ENCODE measurements at regions not wholly inside any gene's neighbourhood (a gene's known extent, or its start where the extent isn't known, plus 50 kb on each side); places are given as distances from the start of the nearest gene placed in this dataset.

DNA sequence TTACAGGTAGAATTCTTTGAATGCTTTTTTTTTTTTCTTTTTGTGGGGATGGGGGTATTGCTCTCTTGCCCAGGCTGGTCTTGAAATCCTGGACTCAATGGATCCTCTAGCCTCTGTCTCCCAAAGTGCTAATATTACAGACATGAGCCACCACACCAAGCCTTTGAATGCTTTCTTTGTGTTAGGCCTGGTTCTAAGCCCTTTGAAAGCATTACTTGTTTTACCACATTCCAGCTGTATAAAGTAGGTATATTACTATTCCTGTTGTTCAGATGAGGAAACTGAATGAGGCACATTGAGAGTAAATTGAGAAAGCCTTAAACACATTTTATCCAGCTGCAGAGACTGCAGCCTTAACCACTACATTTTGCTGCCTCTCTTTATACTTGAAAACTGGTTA, 841.8 kb upstream of the ADGRL4 start:
- ATAC-seq (ENCODE audit: insufficient number of reproducible peaks, low FRiP score, low read depth): no peak
- H3K9me3 ChIP-seq: no peaks in the 10 kb centered on the region
- H3K4me1 ChIP-seq (ENCODE audit: control insufficient read depth in 1 of 2, low read depth in 2 of 2): no peaks in the 10 kb centered on the region
- no peak overlapping the region for H3K4me3 ChIP-seq
- TF ChIP-seq, protein P1, sequence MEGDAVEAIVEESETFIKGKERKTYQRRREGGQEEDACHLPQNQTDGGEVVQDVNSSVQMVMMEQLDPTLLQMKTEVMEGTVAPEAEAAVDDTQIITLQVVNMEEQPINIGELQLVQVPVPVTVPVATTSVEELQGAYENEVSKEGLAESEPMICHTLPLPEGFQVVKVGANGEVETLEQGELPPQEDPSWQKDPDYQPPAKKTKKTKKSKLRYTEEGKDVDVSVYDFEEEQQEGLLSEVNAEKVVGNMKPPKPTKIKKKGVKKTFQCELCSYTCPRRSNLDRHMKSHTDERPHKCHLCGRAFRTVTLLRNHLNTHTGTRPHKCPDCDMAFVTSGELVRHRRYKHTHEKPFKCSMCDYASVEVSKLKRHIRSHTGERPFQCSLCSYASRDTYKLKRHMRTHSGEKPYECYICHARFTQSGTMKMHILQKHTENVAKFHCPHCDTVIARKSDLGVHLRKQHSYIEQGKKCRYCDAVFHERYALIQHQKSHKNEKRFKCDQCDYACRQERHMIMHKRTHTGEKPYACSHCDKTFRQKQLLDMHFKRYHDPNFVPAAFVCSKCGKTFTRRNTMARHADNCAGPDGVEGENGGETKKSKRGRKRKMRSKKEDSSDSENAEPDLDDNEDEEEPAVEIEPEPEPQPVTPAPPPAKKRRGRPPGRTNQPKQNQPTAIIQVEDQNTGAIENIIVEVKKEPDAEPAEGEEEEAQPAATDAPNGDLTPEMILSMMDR (IDR thresholded peaks at IDR 0.05): no peak
- H3K27me3 ChIP-seq (replicated peaks; ENCODE audit: insufficient read depth): no peaks in the 10 kb centered on the region
- no peak overlapping the region for H3K27ac ChIP-seq
- DNase-seq (ENCODE audit: low spot score): no peak
- no peaks in the 10 kb centered on the region for H3K36me3 ChIP-seq

DNA sequence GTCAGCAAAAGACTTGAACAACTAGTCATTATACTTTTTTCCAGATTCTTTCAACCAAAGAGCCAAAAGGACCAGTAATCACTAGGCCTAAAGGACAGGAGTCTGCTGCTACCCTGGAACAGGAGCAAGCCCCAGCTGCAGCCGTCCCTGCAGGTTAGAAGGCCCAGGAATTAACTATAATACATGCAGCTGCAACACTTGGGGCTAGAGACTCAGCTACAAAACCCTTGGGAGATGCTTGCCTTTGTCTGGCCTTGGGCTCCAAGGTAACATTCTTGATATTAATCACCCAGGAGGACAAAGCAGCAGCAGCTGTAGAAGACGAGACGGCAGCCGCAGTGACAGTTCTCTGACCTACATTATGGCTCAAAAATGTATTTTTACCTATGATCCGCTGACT, 841.2 kb upstream of the ADGRL4 start:
- ATAC-seq (ENCODE audit: insufficient number of reproducible peaks, low FRiP score, low read depth) (no peak), DNase-seq (ENCODE audit: low spot score) (no peak)
- Histone ChIP-seq H3K4me3 (no peak overlapping the region), H3K4me1 (ENCODE audit: control insufficient read depth in 1 of 2, low read depth in 2 of 2) (no peaks in the 10 kb centered on the region), H3K36me3 (no peaks in the 10 kb centered on the region), H3K27ac (no peak overlapping the region), H3K27me3 (replicated peaks; ENCODE audit: insufficient read depth) (no peaks in the 10 kb centered on the region), H3K9me3 (no peaks in the 10 kb centered on the region)
- TF ChIP-seq, protein P1 (IDR thresholded peaks at IDR 0.05): no peak

DNA sequence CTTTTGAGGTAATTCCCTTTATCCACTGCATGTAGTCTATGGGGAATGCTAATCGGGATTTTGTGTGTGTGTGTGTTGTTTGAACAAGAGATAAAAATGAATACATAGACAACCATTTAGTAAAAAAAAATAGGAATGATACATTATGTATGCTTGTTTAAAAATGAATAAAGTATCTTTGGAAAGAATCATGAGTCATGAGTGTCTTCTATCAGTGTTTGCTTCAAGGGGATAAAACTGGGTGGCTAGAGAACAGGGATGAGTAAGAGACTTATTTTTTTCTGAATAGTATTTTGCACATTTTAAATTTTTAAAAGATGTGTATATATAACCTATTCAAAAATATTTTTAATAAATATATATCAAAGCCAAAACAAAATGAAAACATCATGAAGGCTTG, 839.4 kb upstream of the ADGRL4 start:
- no peak for ATAC-seq (ENCODE audit: insufficient number of reproducible peaks, low FRiP score, low read depth)
- TF ChIP-seq, protein P1 (IDR thresholded peaks at IDR 0.05): no peak
- no peak overlapping the region for H3K27ac ChIP-seq
- no peak overlapping the region for H3K4me3 ChIP-seq
- H3K9me3 ChIP-seq: no peaks in the 10 kb centered on the region
- no peak for DNase-seq (ENCODE audit: low spot score)
- H3K36me3 ChIP-seq: no peaks in the 10 kb centered on the region
- no peaks in the 10 kb centered on the region for H3K4me1 ChIP-seq (ENCODE audit: control insufficient read depth in 1 of 2, low read depth in 2 of 2)
- H3K27me3 ChIP-seq (replicated peaks; ENCODE audit: insufficient read depth): no peaks in the 10 kb centered on the region

DNA sequence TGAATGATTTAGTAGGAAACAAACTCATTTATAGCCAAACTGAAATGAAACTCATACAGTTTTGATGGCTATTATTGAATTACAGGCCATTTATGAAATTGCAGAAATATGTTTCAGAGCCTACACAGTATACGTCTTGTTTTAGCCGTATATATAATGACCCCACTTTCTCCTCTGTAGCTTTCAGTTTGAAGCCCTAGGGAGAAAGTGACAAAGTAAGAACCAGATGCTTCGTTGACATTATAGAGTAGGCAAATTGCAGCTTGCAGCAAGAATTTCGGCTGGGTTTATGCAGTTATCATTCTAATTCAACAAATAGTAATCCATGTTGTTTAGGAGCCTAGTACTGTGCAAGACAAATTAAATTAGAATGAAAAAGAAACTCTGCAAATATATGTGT, 836.3 kb upstream of the ADGRL4 start:
- Histone ChIP-seq H3K4me1 (ENCODE audit: control insufficient read depth in 1 of 2, low read depth in 2 of 2) (no peaks in the 10 kb centered on the region), H3K27me3 (replicated peaks; ENCODE audit: insufficient read depth) (no peaks in the 10 kb centered on the region), H3K27ac (no peak overlapping the region), H3K4me3 (no peak overlapping the region), H3K36me3 (no peaks in the 10 kb centered on the region), H3K9me3 (no peaks in the 10 kb centered on the region)
- TF ChIP-seq, protein P1 (IDR thresholded peaks at IDR 0.05): no peak
- DNase-seq (ENCODE audit: low spot score) (no peak), ATAC-seq (ENCODE audit: insufficient number of reproducible peaks, low FRiP score, low read depth) (no peak)

DNA sequence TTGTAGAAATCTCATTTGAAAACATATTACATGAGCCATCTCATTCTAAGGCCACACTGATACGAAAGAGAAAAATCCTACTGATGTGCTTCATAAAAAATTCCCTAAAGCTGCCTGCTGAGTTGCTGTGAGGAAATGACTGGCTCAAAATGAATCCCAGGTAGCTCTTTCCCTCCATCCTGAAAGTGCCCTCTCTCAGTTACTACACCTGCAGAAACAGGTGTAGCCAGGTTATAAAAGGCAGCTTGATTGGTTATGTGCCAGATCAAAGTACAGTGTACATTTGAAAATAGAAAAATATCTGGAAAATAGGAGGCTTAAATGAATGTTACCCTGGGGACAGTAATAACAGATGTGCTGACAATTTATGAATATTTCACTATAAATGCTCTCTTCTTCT, 833.4 kb upstream of the ADGRL4 start:
- Histone ChIP-seq H3K9me3 (no peaks in the 10 kb centered on the region), H3K27me3 (replicated peaks; ENCODE audit: insufficient read depth) (no peaks in the 10 kb centered on the region), H3K4me1 (ENCODE audit: control insufficient read depth in 1 of 2, low read depth in 2 of 2) (no peaks in the 10 kb centered on the region), H3K27ac (no peak overlapping the region), H3K4me3 (no peak overlapping the region), H3K36me3 (no peaks in the 10 kb centered on the region)
- ATAC-seq (ENCODE audit: insufficient number of reproducible peaks, low FRiP score, low read depth): no peak
- TF ChIP-seq, protein P1 (IDR thresholded peaks at IDR 0.05): no peak
- no peak for DNase-seq (ENCODE audit: low spot score)
